Esophagus squamous epithelium (tissue), 4 donors: ENCODE measurements at regions not wholly inside any gene's neighbourhood (a gene's known extent, or its start where the extent isn't known, plus 50 kb on each side); places are given as distances from the start of the nearest gene placed in this dataset.

ENCODE experiments used
- CTCF ChIP-seq, 6 experiments: fragments of 450-650 bp in 4 of 6; fragments of 200-600 bp in 2 of 6; sonication (generic) in 2 of 6; IDR thresholded peaks; one replicate each; pipeline ENCODE4 v1.5.1; 2016 to 2019; ENCODE audit warnings: antibody characterized with exemption in 6 of 6, mild to moderate bottlenecking in 4 of 6, moderate library complexity in 4 of 6
- POLR2A ChIP-seq, 4 donors: fragments of 450-650 bp; IDR thresholded peaks; one replicate each; pipeline ENCODE4 v1.6.1; 2017; ENCODE audit warnings: antibody characterized with exemption in 4 of 4, mild to moderate bottlenecking in 4 of 4, moderate library complexity in 3 of 4

GRCh38 chr14:97074856-97075255, 277.7 kb downstream of the VRK1 start:
- TF ChIP-seq CTCF (IDR thresholded peaks at IDR 0.05) (no peak), POLR2A (IDR thresholded peaks at IDR 0.05) (no peak)
